ENCODE measurements at regions not wholly inside any gene's neighbourhood (a gene's known extent, or its start where the extent isn't known, plus 50 kb on each side); places are given as distances from the start of the nearest gene placed in this dataset.

- no peak for DNase-seq (ENCODE audit: low spot score)
- no peak overlapping the region for H3K4me3 ChIP-seq (ENCODE audit: low read depth in 1 of 3, low read length in 3 of 3)
- H3K9me3 ChIP-seq (ENCODE audit: control insufficient read depth in 4 of 4, low read length in 3 of 4), result peaks cover 0 to 6% (median 3%) of the 10 kb centered on the region in 4 donors
- TF ChIP-seq FOXA2 (IDR thresholded peaks at IDR 0.05) (no peak), SP1 (IDR thresholded peaks at IDR 0.05) (no peak), NR2F2 (IDR thresholded peaks at IDR 0.05) (no peak), RXRA (IDR thresholded peaks at IDR 0.05) (no peak), GABPA (IDR thresholded peaks at IDR 0.05 in 1 of 2, conservative IDR thresholded peaks at IDR 0.05 in 1 of 2) (no peak), REST (IDR thresholded peaks at IDR 0.05) (no peak), RAD21 (IDR thresholded peaks at IDR 0.05) (no peak), MAX (IDR thresholded peaks at IDR 0.05) (no peak), YY1 (IDR thresholded peaks at IDR 0.05) (no peak), FOXA1 (IDR thresholded peaks at IDR 0.05) (no peak), HNF4G (IDR thresholded peaks at IDR 0.05) (no peak), EGR1 (IDR thresholded peaks at IDR 0.05; ENCODE audit: low read depth in 2 of 2) (no peak), CTCF (IDR thresholded peaks at IDR 0.05; ENCODE audit: low read depth, low read length, missing input control) (no peak), HNF4A (conservative IDR thresholded peaks at IDR 0.05) (no peak), JUND (IDR thresholded peaks at IDR 0.05) (no peak)
- TF ChIP-seq, protein P1, sequence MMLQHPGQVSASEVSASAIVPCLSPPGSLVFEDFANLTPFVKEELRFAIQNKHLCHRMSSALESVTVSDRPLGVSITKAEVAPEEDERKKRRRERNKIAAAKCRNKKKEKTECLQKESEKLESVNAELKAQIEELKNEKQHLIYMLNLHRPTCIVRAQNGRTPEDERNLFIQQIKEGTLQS (IDR thresholded peaks at IDR 0.05), result no peak
- TF ChIP-seq, protein P2, sequence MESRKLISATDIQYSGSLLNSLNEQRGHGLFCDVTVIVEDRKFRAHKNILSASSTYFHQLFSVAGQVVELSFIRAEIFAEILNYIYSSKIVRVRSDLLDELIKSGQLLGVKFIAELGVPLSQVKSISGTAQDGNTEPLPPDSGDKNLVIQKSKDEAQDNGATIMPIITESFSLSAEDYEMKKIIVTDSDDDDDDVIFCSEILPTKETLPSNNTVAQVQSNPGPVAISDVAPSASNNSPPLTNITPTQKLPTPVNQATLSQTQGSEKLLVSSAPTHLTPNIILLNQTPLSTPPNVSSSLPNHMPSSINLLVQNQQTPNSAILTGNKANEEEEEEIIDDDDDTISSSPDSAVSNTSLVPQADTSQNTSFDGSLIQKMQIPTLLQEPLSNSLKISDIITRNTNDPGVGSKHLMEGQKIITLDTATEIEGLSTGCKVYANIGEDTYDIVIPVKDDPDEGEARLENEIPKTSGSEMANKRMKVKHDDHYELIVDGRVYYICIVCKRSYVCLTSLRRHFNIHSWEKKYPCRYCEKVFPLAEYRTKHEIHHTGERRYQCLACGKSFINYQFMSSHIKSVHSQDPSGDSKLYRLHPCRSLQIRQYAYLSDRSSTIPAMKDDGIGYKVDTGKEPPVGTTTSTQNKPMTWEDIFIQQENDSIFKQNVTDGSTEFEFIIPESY (IDR thresholded peaks at IDR 0.05), result no peak
- H3K27ac ChIP-seq (ENCODE audit: low read depth in 1 of 2, low read length in 2 of 2), result no peak overlapping the region
- no peak overlapping the region for H3K9ac ChIP-seq (ENCODE audit: low read depth in 1 of 2, low read length in 2 of 2)
- H3K36me3 ChIP-seq (ENCODE audit: control insufficient read depth in 4 of 4, insufficient read depth in 3 of 4, low read depth in 1 of 4, low read length in 3 of 4), result no peaks in the 10 kb centered on the region
- H3K4me1 ChIP-seq (ENCODE audit: control insufficient read depth in 4 of 4, insufficient read depth in 4 of 4, low read length in 3 of 4), result no peaks in the 10 kb centered on the region
- H3K27me3 ChIP-seq (ENCODE audit: control insufficient read depth in 4 of 4, insufficient read depth in 4 of 4, low read length in 3 of 4), result no peaks in the 10 kb centered on the region
- 97% methylated on average over 2 of the region's 2 CpGs for WGBS
Observed at GRCh38 chr6:47396401-47397069, 81.1 kb upstream of the CD2AP start.
